ENCODE measurements at regions not wholly inside any gene's neighbourhood (a gene's known extent, or its start where the extent isn't known, plus 50 kb on each side); places are given as distances from the start of the nearest gene placed in this dataset.
"Not testable (repeated sequence)": the region's sequence is repeated elsewhere in the genome, so short reads cannot be mapped to it uniquely, and the experiment has no call there.

- DNase-seq = no peak
Observed at GRCh38 chr3:66633402-66634381, 132.9 kb upstream of the LRIG1 start.

GRCh38 chr3:66638717-66639116, 137.9 kb upstream of the LRIG1 start:
- DNase-seq = no peak

- no peak for DNase-seq
Observed at GRCh38 chr3:66639809-66640356, 139.1 kb upstream of the LRIG1 start.

GRCh38 chr3:66642019-66642418, 141.2 kb upstream of the LRIG1 start:
- DNase-seq = no peak

GRCh38 chr3:66642484-66642883, 141.7 kb upstream of the LRIG1 start:
- no peak for DNase-seq

- no peak for DNase-seq
Observed at GRCh38 chr3:66644549-66644948, 143.7 kb upstream of the LRIG1 start.

- DNase-seq = no peak
Observed at GRCh38 chr3:66648975-66649374, 148.2 kb upstream of the LRIG1 start.

GRCh38 chr3:66651520-66651919, 150.7 kb upstream of the LRIG1 start:
- DNase-seq = not testable (repeated sequence)

- not testable (repeated sequence) for DNase-seq
Observed at GRCh38 chr3:66652100-66652499, 151.3 kb upstream of the LRIG1 start.

- no peak for DNase-seq
Observed at GRCh38 chr3:66655044-66655443, 154.2 kb upstream of the LRIG1 start.

GRCh38 chr3:66655671-66656070, 154.8 kb upstream of the LRIG1 start:
- no peak for DNase-seq

- DNase-seq = no peak
Observed at GRCh38 chr3:66656609-66657008, 155.8 kb upstream of the LRIG1 start.

GRCh38 chr3:66659056-66659455, 158.2 kb upstream of the LRIG1 start:
- no peak for DNase-seq

- DNase-seq = peak; percentile 15
Observed at GRCh38 chr3:66661628-66662027, 160.8 kb upstream of the LRIG1 start.

- no peak for DNase-seq
Observed at GRCh38 chr3:66662894-66663293, 162.1 kb upstream of the LRIG1 start.

GRCh38 chr3:66665021-66665695, 164.3 kb upstream of the LRIG1 start:
- no peak for DNase-seq

- no peak for DNase-seq
Observed at GRCh38 chr3:66666362-66666761, 165.5 kb upstream of the LRIG1 start.

- no peak for DNase-seq
Observed at GRCh38 chr3:66667263-66667662, 166.4 kb upstream of the LRIG1 start.

GRCh38 chr3:66671291-66671690, 170.5 kb upstream of the LRIG1 start:
- no peak for DNase-seq

GRCh38 chr3:66672830-66673229, 172.0 kb upstream of the LRIG1 start:
- DNase-seq = no peak

- DNase-seq = no peak
Observed at GRCh38 chr3:66673293-66673692, 172.5 kb upstream of the LRIG1 start.

- no peak for DNase-seq
Observed at GRCh38 chr3:66675366-66675765, 174.5 kb upstream of the LRIG1 start.

- no peak for DNase-seq
Observed at GRCh38 chr3:66692042-66692765, 191.4 kb upstream of the LRIG1 start.
